ENCODE measurements at regions not wholly inside any gene's neighbourhood (a gene's known extent, or its start where the extent isn't known, plus 50 kb on each side); places are given as distances from the start of the nearest gene placed in this dataset.

DNA sequence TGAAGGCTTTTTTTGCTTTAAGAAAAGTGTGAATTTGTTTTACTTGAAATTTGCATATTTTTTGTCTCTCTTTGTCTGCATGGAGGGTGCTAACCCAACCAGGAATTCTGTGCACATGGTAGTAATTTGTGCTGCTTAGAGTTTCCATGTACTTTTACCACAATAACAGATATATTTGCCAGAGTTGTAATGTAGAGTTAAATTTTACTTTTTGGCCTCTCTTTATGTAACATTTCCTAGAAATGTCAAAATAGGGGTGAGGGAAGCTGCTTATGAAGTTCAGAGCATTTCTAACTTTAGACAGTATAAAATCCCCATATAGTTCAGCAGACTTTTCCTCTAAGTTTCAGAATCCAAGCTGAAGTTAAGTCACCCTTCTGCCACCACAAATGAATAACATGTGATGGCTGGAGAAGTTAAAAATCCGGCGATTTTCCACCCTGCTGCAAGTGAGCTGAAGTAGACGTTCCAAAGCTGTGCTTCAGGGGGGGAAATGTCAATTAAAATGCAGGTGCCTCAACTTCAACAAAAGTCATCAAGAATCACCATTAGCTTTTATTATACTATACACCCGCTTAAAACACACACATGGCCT, 385.7 kb upstream of the NR2F2 start:
- TF ChIP-seq, protein P1, sequence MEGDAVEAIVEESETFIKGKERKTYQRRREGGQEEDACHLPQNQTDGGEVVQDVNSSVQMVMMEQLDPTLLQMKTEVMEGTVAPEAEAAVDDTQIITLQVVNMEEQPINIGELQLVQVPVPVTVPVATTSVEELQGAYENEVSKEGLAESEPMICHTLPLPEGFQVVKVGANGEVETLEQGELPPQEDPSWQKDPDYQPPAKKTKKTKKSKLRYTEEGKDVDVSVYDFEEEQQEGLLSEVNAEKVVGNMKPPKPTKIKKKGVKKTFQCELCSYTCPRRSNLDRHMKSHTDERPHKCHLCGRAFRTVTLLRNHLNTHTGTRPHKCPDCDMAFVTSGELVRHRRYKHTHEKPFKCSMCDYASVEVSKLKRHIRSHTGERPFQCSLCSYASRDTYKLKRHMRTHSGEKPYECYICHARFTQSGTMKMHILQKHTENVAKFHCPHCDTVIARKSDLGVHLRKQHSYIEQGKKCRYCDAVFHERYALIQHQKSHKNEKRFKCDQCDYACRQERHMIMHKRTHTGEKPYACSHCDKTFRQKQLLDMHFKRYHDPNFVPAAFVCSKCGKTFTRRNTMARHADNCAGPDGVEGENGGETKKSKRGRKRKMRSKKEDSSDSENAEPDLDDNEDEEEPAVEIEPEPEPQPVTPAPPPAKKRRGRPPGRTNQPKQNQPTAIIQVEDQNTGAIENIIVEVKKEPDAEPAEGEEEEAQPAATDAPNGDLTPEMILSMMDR (IDR thresholded peaks at IDR 0.05; ENCODE audit: borderline replicate concordance, extremely low read depth, low read length, poor library complexity, severe bottlenecking): no peak
- no peak for TF ChIP-seq EZH2 (IDR thresholded peaks at IDR 0.05; ENCODE audit: borderline replicate concordance, low read depth, low read length, severe bottlenecking)
